Jurkat, Clone E6-1 (cell line): ENCODE measurements at regions not wholly inside any gene's neighbourhood (a gene's known extent, or its start where the extent isn't known, plus 50 kb on each side); places are given as distances from the start of the nearest gene placed in this dataset.
"Not testable (repeated sequence)": the region's sequence is repeated elsewhere in the genome, so short reads cannot be mapped to it uniquely, and the experiment has no call there.

Experiments
- DNase-seq: peaks from one replicate; pipeline ENCODE4 v3.0.0-alpha.2; 2011; ENCODE audit warnings: low read depth, low spot score
- H3K4me3 ChIP-seq: 2 replicates; pipeline ENCODE4 v1.5.1; 2011; ENCODE audit warnings: mild to moderate bottlenecking, low read length, control low read depth, moderate library complexity

GRCh38 chr13:109954441-109954840 lies 168.1 kb upstream of the IRS2 start:
- H3K4me3 ChIP-seq = no peak overlapping the region
- DNase-seq = no peak

DNA sequence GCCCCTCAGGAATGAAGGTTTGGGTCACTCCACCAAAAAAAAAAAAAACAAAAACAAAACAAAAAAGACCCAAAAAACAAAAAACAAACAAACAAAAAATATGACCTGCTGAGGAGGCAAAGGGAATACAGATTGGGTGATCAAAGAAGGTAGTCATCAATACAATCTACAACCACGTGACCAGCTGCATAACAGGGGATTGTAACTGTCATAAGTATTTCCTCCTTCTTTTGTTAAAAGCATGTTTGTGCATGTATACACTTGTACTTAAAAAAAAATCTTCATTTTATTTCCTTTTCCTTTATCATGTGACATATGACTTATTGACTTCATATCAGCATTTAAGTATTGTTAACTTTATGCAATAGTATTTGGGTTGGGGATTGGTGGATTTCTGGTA lies 165.1 kb upstream of the IRS2 start:
- no peak overlapping the region for H3K4me3 ChIP-seq
- DNase-seq = no peak

GRCh38 chr13:109949397-109949796 lies 163.0 kb upstream of the IRS2 start:
- DNase-seq = no peak
- no peak overlapping the region for H3K4me3 ChIP-seq

- DNase-seq = no peak
- H3K4me3 ChIP-seq = no peak overlapping the region
Observed at GRCh38 chr13:109947006-109947405, 160.6 kb upstream of the IRS2 start.

- no peak for DNase-seq
- no peak overlapping the region for H3K4me3 ChIP-seq
Observed at GRCh38 chr13:109945206-109945960, 159.0 kb upstream of the IRS2 start.

GRCh38 chr13:109941951-109942350 lies 155.6 kb upstream of the IRS2 start:
- no peak overlapping the region for H3K4me3 ChIP-seq
- no peak for DNase-seq

DNA sequence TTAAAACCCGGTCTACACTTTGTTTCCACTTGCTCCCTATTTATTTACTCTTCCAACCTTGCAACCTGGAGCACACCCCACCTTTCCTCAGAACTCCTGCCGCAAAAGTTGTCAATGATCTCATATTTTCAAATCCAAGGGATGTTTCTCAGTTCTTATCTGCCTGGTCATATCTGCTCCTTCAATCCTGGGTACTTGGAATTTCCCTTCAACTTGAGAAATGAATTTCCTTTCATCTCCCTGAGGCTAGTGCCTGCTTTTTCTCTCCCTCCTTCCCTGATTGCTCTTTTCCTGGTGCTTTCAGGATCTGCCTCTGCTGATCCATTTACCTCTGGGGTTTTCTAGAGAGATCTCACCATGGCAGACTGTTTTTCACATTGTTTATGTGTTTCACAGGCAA lies 154.8 kb upstream of the IRS2 start:
- no peak overlapping the region for H3K4me3 ChIP-seq
- DNase-seq = no peak

DNA sequence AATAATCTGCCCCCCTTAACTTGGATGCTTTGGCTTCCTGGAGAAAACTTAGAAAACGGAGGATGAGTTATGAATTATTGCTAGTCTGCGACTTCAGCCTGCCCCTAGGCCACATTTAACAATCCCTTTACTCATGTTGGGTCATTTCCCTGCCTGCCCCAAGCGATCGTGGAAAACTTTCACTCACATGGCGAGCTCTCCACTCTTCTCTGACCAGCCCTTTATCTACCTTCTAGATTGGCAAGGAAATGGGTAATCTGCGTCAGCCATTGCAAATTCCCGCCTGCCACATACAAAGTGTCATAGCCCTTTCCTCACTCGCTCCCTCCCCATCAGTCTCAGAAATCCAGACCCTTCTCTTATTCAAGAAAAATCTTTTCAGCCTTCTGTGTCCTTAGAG lies 154.3 kb upstream of the IRS2 start:
- DNase-seq = no peak
- no peak overlapping the region for H3K4me3 ChIP-seq

GRCh38 chr13:109939838-109940237 lies 153.5 kb upstream of the IRS2 start:
- no peak for DNase-seq
- no peak overlapping the region for H3K4me3 ChIP-seq

- H3K4me3 ChIP-seq = no peak overlapping the region
- no peak for DNase-seq
Observed at GRCh38 chr13:109939180-109939579, 152.8 kb upstream of the IRS2 start.

DNA sequence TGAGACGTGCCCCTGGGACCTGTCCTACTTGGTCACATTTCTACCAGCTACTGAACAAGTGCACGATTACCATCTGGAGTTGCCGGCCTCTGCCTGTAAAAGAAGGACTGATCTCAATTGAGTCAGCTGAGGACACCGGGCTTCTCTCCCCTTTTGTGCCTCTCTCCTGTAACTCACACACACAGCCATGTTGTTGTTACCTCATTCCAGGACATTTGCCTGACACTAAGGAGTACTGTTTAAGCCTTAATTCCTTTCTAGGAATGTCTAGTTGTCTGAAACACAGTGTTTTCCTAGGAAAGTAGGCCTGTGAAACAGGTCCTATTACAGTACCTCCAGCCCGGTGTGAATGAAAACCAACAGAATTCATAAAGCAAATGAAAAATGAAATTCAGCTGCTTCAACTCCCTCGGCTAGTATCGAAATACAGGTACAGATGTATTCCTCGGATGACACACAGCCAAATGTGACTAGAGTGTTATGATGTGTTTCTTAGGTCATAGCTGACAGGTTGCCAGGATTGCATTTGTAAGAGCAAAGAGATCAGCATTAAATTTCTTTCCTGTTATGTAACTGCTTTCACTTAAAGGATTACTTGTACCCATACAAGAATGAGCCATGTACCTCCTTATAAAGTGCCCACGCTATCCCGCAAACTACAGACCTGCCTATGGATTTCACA lies 152.0 kb upstream of the IRS2 start:
- no peak for DNase-seq
- H3K4me3 ChIP-seq = no peak overlapping the region

- DNase-seq, H3K4me3 ChIP-seq: not testable (repeated sequence)
Observed at GRCh38 chr13:109934520-109934919, 148.1 kb upstream of the IRS2 start.

- DNase-seq = no peak
- no peak overlapping the region for H3K4me3 ChIP-seq
Observed at GRCh38 chr13:109933476-109933875, 147.1 kb upstream of the IRS2 start.

GRCh38 chr13:109924376-109924775 lies 138.0 kb upstream of the IRS2 start:
- no peak for DNase-seq
- no peak overlapping the region for H3K4me3 ChIP-seq

DNA sequence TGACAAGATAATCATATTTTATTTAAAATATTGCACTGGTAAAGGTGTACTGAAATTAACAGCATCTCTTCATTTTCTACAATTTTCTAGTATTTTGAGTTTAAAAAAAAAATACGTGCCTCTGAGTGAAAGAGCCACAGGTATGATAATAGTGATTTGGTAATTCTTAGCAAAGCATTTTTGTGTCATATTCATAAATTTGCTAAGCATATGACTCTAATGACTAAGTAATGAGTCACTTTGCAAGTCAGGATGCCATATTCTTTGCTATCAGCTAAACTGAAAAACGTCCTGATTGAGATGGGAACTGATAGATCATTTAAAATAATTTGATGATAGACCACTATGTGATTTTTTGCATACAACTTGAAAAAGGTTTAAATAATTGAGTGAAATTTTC lies 136.1 kb upstream of the IRS2 start:
- H3K4me3 ChIP-seq = no peak overlapping the region
- no peak for DNase-seq

DNA sequence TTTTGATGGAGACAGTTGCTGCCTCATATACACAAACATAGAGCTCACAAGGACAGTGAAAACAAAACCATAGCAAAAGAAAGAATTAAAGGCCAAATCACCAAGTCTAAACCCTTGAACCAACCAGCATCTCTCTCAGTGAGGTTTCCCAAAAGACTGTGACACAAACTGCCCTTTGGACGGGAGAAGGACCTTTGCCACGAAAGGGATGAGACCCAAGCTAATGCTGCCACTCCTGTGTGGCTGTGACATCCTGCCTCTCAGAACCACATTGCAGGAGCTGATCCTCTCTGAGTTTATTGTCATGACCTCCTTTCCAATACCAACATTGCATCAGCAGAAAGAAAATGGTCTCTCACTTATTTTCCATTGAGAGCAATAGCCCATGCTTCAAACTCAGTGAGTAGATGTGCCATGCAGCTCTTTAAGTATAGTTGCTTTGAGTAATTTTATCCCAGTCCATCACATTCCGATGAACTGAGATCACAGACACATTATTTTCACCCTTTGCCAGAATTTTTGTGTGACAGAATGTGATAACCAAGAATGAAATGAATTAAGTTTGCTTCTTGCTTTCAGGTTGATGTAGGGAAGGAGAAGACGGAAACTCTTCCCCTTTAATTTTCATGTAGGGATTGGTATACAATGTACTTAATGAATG lies 133.5 kb upstream of the IRS2 start:
- DNase-seq = no peak
- H3K4me3 ChIP-seq = no peak overlapping the region

GRCh38 chr13:109918179-109918711 lies 131.9 kb upstream of the IRS2 start:
- no peak for DNase-seq
- no peak overlapping the region for H3K4me3 ChIP-seq

DNA sequence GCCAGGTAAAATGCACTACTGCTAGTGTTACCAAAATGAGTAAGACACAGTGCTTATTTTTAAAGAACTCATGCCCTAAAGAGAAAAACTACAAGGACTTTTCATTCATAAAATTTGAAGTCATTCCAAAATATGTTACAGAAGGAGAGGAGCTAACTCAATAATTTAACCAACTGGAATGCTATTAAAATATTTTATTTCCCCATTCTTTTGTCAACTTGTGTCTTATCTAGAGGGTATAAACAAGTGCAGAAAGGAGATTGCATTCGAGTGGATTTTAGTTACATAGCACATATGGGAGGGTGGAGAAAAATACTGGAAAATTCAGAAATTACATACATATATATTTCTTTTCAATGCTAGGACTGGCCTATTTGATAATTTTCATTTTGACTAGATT lies 131.0 kb upstream of the IRS2 start:
- DNase-seq = no peak
- H3K4me3 ChIP-seq = no peak overlapping the region

GRCh38 chr13:109913936-109914510 lies 127.6 kb upstream of the IRS2 start:
- no peak overlapping the region for H3K4me3 ChIP-seq
- no peak for DNase-seq

- no peak overlapping the region for H3K4me3 ChIP-seq
- DNase-seq = no peak
Observed at GRCh38 chr13:109913186-109913585, 126.8 kb upstream of the IRS2 start.
